ENCODE measurements at regions not wholly inside any gene's neighbourhood (a gene's known extent, or its start where the extent isn't known, plus 50 kb on each side); places are given as distances from the start of the nearest gene placed in this dataset.
"Not testable (repeated sequence)": the region's sequence is repeated elsewhere in the genome, so short reads cannot be mapped to it uniquely, and the experiment has no call there.

DNA sequence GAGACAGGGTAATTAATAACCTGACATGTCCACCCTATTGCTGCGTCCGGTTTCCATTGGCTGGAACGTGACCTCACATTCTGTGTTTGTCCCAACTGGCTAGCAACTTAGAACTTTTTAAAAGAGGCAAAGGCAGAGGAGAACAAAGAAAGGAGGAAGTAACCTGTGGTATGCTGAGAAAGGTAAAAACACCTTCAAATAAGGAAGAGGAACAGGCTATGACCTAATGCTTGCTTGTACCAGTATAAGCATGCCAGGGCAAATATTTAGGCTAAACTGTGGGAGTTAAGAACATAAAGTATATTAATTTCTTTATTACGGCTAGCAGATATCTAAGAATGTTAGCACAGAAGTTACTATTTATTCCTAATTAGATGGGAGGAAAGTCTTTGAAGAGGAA is 87.3 kb upstream of the MAP10 start:
- DNase-seq: not testable (repeated sequence)

DNA sequence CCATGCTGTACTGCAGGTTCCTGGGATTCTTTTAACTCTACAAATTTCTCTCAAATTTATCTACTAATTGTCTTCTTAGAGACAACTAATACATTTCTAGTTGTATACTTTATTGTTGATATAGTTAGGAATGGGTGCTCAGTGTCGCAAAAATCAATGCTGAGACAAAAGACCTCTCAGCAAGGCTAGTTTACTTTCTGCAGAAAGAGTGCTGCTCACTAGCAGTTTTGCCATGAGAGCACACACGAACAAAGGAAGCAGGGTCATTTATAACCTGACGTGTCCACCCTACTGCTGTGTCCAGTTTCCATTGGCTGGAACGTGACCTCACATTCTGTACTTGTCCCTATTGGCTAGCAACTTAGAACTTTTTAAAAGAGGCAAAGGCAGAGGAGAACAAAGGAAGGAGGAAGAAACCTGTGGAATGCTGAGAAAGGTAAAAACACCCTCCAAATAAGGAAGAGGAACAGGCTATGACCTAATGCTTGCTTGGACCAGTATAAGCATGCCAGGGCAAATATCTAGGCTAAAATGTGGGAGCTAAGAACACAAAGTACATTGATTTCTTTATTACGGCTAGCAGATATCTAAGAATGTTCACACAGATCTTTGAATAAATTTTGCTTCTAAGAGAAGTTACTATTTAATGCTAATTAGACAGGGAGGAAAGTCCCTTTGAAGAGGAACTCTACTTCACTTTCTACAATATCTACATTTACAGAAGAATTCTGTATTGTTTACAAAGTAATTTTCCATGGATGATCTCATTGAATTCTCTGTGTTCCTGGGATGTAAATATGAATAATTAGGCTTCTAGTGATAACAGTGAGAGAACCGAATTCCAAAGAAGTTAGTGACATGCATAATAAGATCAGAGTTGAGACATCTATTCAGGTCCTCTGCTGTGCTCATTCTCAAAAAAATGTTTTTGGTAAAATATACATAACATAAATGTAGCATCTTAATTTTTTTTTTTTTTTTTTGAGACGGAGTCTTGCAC is 86.0 kb upstream of the MAP10 start:
- no peak for DNase-seq

DNA sequence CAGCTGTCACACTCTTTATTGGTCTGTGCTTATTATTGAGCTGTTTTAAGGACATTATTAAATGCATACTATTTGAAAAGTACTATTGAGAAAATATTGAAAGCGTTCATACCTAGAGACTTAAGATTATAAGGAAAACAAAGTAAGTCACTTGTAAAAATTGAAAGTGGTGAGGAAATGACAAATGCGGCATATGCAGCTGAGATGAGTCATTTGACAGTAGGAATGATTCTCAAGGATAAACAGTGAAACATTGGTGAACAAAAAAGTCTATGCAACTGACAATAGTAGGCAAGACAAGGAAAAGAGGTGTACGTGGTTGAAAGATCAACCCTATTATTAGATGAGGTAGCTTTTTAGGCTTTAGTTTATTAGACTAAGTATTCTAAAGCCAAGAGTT is 82.6 kb upstream of the MAP10 start:
- no peak for DNase-seq

DNA sequence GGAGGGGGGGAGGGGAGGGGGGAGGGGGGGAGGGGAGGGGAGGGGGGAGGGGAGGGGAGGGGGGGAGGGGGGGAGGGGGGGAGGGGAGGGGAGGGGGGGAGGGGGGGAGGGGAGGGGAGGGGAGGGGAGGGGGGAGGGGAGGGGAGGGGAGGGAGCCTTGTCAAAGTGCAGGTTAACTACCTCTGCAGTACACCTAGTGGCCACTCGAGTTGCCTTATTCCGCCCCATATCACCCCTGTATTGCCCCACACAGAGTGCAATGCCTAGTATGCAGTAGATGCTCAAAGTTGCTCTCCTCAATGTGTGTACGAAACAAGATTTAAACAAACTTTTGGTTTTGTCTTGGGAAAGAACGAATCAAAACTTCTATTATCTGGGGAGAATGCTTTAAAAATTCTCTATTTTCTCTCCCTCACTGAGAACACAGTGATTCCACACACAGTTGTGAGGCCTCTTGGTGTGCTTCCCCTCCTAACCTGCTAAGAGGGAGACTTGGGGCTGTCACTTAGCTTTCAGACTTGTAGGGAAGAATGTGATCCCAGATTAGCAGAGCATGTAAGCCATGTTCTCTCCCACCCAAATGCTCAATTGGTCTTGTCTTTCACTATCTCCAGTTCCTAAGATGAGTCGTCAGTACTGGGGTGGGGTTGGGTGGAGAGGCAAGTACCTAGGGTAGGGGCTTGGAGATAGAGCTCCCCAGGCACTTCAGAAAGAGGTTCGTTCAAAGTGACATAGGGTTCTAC is 79.7 kb upstream of the MAP10 start:
- DNase-seq: peak; percentile 61

DNA sequence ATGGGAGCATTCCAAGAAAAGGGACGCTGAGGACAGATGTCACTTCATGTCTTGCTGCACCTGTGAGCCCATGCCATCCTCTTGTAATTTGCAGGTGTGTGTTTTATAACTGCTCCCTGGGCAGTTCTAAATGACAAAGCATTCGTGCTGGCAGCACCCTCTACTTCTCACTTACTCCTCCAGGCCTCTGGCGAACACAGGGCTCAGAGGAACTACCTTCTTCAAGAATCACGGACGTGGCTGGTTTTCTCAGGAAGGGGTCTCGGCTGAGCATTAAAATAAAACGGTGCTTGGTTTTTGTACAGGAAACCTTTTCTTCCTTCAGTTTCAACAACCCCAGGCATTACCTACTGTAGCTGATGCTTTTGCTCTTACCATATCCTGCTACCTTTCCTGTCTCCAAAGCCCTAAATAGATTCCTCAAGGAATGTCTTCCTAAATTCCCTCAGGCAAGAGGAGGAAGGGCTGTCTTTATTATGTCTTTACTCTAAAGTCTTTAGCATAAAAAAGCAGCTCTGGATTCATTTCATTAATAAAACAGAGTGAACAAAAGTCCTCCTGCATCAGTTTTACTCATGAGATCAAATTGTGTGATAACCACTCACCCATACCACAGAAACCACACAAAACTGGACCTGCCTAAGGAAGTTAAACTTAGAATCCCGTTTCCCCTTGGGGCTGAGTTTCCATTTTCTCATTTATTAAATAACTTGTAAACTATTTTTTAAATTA is 79.0 kb upstream of the MAP10 start:
- peak; percentile 55 for DNase-seq

DNA sequence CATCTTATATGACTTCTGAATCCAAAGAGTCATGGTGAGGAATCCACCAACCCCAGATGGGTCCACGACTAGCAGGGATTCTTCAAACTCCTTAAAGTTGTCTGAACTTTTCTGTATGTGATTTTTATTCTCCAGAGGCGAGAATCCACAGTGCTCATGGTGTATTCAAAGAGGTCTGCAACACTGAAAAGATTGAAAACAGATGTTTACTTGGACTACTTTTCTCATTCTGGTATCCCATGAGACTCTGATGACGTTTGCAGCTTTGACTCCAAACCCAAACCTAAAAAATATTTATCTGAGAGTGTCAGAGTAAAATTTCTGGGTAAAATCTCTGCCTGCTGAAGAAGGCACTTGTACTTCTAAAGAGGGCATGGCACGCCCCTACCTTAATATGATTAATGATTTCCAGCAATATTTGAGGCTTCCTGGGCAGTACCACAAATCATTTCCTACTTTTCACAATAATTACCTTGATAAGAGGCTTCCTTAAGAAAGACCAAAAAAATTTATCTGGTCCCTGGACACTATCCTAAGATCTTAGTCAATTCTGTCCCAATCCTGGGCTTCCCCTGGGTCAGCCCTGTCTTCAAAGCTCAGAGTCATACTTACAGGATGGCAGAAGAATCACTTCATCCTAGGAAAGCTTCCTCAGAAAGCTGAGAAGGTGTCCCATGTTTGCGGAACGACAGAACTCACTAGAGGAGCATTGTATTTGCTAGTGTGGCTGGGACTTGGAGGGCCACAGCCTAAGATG is 76.5 kb upstream of the MAP10 start:
- no peak for DNase-seq

DNA sequence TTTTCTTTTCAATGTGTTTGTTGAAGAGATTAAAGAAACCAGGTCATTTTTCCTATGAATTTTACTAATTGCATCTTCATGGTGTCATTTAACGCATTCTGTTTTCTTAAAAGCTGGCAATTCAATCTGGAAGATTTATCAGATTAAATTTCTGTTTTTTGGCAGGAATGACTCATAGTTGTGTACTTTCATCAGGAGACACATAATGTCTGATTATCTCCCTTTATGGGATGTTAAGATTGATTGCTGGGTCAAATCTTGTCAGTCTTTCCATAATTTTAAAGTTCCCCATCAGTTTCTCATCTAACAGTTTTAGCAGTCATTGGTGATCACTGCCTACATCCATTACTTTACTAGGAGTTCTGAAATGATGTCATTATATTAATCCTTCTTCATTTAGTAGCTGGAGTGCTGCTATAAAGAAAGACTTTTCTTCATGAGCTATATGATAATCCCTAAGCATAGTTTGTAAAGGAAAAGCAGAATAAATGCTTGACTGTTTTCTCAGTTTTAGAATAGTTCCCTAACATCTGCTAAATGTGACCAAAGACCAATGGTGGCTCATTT is 72.8 kb upstream of the MAP10 start:
- no peak for DNase-seq

DNA sequence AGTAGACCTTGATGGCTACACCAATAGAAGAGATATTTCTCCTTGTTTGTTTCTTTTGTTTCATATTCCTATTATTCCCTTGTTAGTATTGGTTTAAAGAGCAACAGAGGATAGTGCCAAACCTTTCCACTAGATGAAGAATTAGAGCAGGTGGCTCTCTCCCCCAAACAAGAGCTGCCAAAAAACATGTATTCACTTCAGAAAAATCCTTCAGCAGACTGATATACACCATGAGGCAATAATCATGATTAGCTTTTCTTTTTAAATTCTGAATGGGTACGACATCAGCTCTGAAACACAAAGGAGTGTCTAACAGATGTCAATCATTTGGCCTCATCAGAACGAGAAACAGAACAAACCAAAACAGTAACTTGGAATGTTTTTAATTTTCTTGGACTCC is 67.3 kb upstream of the MAP10 start:
- no peak for DNase-seq

DNA sequence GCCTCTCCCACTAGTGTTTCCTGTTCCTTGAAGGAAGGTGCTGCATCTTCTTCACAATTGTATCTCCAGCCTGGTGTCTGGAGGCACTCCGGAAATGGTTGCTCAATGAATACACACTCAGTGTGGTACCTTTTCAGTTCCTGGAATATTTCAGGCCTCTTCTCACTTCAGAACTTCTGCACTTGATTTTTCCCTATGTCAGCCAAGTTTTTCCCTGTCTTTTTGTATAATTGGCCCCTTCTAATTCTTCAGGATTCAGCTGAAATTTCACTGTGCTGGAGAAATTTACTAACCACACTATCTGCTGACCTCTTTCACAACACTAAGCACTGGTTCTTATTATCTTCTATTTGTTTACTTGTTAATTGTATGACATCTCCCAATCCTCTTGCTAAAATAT is 61.2 kb upstream of the MAP10 start:
- no peak for DNase-seq

DNA sequence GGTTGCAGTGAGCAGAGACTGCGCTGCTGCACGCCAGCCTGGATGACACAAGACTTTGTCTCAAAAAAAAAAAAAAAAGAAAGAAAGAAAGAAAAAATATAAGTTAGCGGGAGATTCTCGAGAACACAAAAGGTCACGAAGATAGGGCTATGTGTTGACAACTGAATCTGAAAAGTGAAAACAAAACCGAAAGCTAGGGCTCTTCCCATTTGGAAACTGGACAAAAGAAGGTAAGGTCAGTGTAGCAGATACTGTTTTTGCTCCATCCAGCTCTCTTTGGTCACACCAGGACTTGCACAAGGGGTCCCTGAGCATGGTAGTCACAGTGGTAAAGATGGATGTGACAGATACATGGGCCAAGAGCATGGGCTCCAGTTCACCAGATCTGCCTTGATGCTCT is 60.4 kb upstream of the MAP10 start:
- DNase-seq: no peak

DNA sequence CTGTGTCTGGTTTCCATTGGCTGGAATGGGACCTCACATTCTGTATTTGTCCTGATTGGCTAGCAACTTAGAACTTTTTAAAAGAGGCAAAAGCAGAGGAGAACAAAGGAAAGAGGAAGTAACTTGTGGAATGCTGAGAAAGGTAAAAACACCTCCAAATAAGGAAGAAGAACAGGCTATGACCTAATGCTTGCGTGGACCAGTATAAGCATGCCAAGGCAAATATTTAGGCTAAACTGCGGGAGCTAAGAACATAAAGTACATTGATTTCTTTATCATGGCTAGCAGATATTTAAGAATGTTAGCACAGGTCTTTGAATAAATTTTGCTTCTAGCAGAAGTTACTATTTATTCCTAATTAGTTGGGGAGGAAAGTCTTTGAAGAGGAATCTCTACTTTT is 59.5 kb upstream of the MAP10 start:
- DNase-seq: not testable (repeated sequence)

DNA sequence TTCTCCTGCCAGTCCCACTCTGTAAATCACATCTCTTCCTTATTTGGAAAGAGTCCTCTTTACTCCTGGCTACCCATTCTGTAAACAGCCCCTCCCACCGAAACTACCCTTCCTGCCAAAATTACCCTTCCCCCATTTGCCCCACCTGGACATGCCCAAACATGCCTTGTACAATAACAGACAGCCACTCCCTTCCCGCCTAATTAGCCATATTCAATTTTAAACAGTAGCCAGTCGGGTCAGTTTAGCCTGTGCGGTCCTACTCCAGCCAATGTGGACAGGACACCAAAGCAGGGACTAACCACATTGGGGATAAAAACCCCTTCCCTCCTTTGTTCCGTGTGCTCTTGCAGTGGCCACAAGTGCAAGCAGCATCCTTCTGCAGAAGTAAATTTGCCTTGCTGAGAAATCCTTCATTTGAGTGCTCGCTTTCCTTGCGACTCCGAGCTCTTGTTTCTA is 56.3 kb upstream of the MAP10 start:
- DNase-seq: peak; percentile 90

DNA sequence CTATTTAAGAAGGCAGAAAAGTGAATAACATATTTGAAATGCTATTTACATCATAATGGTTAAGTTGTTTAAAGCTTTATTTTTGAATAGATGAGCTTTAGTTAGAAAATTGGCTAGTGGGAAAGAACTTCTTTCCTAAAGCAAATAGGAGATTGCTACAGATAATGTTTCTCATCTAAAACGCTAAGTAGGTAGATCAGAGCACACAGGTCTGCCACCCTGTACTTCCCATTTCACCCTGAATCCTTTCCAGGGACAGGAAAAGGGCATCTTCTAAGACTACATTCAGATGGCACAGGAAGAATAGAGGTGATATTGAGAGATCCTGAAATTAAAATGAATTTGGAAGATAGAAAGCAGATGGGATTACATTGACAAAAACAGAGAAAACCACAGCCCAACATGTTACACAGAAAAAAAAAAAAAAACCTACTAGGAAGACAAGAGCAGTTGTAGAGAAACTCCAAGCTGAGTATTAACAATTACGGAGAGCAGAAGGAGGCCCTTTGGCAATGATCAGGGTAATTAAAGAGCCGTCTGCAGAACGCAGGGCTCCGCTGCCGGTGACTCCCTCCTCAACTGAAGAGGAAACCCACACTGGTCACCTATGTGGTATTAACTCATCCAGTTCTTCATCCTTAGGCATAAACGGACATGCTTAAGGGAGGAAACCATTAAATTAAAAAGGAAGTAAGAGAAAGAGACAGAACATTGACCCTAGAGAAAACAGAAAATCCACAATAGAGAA is 53.6 kb upstream of the MAP10 start:
- DNase-seq: no peak

DNA sequence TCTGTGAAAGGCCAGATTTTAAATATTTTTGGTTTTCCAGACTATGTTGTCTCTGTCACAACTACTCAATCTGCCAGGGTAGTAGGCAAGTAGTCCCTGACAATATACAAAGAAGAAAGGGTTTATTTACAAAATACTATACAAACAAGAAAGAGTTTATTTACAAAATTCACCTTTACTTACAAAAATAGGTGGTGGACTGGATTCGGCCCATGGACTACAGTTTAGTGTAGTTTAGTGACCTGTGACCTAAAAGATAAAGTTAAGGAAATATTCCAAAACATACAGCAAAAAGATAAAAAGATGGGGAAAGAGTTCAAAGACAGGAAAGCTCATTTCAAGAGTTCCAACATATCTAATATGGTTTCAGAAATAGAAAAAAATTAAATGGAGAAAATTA is 52.9 kb upstream of the MAP10 start:
- DNase-seq: no peak

DNA sequence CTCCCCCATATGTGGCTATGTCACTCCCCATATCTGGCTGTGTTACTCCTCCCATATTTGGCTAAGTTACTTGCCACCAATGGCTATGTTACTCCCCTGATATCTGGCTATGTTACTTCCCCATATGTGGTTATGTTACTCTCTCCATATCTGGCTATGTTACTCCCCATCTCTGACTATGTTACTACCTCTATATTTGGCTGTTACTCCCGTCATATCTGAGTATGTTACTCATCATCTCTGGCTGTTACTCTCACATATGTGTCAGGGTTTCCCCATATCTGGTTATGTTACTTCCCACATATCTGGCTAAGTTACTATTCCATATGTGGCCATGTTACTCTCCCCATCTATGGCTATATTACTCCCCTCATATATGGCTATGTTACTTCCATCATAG is 50.3 kb upstream of the MAP10 start:
- no peak for DNase-seq

All from islet precursor cell (in vitro differentiated cells).